ENCODE measurements at regions not wholly inside any gene's neighbourhood (a gene's known extent, or its start where the extent isn't known, plus 50 kb on each side); places are given as distances from the start of the nearest gene placed in this dataset.
A peak's percentile ranks its signal among the peaks of the same experiment; 100 is the strongest.

DNA sequence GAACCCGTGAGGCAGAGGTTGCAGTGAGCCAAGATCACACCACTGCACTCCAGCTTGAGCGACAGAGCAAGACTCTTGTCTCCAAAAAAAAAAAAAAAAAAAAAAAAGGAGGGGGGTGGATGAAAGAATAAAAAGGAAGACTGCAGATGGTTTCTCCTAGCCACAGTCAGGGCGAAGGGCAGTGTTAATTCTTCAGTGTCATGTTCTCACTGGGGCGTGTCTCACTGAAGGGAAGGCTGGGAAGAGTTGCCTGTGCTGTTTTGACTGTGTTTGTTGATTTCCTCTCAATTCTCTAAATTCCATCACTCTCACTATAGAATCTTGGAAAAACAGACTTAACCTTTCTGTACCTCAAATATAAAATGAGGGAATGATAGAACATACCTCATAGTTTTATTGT, 71.6 kb upstream of the DHX15 start:
- no peak overlapping the region for H3K4me3 Mint-ChIP-seq (ENCODE audit: unreplicated experiment)
- intact Hi-C loops (cut with micrococcal nuclease): no loop called here
- ChIA-PET POLR2A (no interaction called here), CTCF (no interaction called here)
- H3K36me3 Mint-ChIP-seq (ENCODE audit: insufficient read depth, unreplicated experiment): no peaks in the 10 kb centered on the region
- TF ChIP-seq, protein P1, sequence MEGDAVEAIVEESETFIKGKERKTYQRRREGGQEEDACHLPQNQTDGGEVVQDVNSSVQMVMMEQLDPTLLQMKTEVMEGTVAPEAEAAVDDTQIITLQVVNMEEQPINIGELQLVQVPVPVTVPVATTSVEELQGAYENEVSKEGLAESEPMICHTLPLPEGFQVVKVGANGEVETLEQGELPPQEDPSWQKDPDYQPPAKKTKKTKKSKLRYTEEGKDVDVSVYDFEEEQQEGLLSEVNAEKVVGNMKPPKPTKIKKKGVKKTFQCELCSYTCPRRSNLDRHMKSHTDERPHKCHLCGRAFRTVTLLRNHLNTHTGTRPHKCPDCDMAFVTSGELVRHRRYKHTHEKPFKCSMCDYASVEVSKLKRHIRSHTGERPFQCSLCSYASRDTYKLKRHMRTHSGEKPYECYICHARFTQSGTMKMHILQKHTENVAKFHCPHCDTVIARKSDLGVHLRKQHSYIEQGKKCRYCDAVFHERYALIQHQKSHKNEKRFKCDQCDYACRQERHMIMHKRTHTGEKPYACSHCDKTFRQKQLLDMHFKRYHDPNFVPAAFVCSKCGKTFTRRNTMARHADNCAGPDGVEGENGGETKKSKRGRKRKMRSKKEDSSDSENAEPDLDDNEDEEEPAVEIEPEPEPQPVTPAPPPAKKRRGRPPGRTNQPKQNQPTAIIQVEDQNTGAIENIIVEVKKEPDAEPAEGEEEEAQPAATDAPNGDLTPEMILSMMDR (IDR thresholded peaks at IDR 0.05; ENCODE audit: unreplicated experiment): no peak
- H3K9me3 Mint-ChIP-seq (ENCODE audit: unreplicated experiment): no peaks in the 10 kb centered on the region
- no TSS peak for BruUV-seq (replicated peaks)
- no peaks in the 10 kb centered on the region for H3K27me3 Mint-ChIP-seq (ENCODE audit: insufficient read depth, unreplicated experiment)
- peaks cover 20% of the 10 kb centered on the region for H3K4me1 Mint-ChIP-seq (ENCODE audit: insufficient read depth, unreplicated experiment)
- no peak for DNase-seq (ENCODE audit: unreplicated experiment)
- no peak overlapping the region for H3K27ac Mint-ChIP-seq (ENCODE audit: low read depth, unreplicated experiment)

DNA sequence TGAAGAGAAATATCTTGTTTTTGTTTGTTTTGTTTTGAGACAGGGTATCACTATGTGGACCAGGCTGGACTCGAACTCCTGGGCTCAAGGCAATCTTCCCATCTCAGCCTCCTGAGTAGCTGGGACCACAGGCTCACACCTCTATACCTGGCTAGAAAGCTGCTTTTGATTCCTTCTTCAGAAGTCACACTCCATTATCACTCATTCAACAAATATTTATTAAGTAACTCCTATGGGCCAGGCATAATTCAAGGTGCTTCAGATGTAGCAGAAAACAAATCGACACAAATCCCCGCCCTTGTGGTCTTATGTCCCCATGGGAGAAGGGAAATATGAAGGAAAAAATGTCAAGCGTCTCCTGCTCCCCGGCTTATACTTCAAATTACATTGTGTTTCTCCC, 72.6 kb upstream of the DHX15 start:
- BruUV-seq (replicated peaks): no TSS peak
- no peak overlapping the region for H3K27ac Mint-ChIP-seq (ENCODE audit: low read depth, unreplicated experiment)
- TF ChIP-seq, protein P1 (IDR thresholded peaks at IDR 0.05; ENCODE audit: unreplicated experiment): no peak
- ChIA-PET CTCF (interaction anchor here (0.6 to 1.0 kb wide), 5 partner anchors 21 to 317 kb away, joined by 3 to 4 read pairs (median 3); no protein-coding TSS in a partner anchor), POLR2A (interaction anchor here (0.7 kb wide), 1 partner anchor 8 kb away, joined by 4 read pairs; no protein-coding TSS in a partner anchor)
- no peaks in the 10 kb centered on the region for H3K9me3 Mint-ChIP-seq (ENCODE audit: unreplicated experiment)
- H3K4me1 Mint-ChIP-seq (ENCODE audit: insufficient read depth, unreplicated experiment): peaks cover 20% of the 10 kb centered on the region
- no peaks in the 10 kb centered on the region for H3K36me3 Mint-ChIP-seq (ENCODE audit: insufficient read depth, unreplicated experiment)
- DNase-seq (ENCODE audit: unreplicated experiment): no peak
- no peak overlapping the region for H3K4me3 Mint-ChIP-seq (ENCODE audit: unreplicated experiment)
- H3K27me3 Mint-ChIP-seq (ENCODE audit: insufficient read depth, unreplicated experiment): no peaks in the 10 kb centered on the region
- intact Hi-C loops (cut with micrococcal nuclease): no loop called here

DNA sequence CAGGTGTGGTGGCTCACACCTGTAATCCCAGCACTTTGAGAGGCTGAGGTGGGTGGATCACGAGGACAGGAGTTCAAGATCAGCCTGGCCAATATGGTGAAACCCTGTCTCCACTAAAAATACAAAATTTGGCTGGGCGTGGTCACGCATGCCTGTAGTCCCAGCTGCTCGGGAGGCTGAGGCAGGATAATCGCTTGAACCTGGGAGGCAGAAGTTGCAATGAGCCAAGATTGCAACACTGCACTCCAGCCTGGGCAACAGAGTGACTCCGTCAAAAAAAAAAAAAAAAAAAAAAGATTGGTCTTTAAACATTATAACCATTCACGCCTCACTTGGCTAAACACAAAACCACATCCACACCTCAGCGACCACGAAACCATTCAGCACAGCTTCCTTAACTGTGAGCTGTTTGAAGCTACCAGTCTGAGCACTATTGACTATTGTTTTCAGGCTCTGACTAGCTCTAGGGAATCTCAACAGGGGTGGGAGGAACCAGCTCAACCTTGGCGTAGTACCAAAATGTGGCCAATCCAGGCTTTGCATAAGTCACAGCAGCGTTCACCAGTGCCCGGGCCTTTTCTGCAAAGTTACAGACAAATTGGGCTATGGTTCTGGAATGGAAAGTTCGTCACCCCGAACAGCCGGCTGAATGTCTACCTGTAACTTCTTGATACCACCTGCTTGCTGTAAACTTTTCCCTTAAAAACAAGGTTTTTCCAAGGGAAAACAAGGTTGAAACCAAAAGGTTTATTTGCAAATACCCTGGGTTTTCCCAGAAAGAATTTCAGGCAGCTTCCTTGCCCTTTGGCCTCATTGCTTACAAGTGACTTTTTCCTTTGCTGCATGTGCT, 73.6 kb upstream of the DHX15 start:
- H3K27ac Mint-ChIP-seq (ENCODE audit: low read depth, unreplicated experiment): peak overlapping the region; percentile 67
- no peaks in the 10 kb centered on the region for H3K36me3 Mint-ChIP-seq (ENCODE audit: insufficient read depth, unreplicated experiment)
- peaks cover 10% of the 10 kb centered on the region for H3K27me3 Mint-ChIP-seq (ENCODE audit: insufficient read depth, unreplicated experiment)
- ChIA-PET POLR2A (interaction anchor here (0.7 to 1.8 kb wide), 4 partner anchors 9 to 106 kb away, joined by 3 to 7 read pairs (median 4); partner anchors contain the start of gene DHX15), CTCF (interaction anchor here (0.5 to 1.3 kb wide), 4 partner anchors 55 to 322 kb away, joined by 3 to 4 read pairs (median 4); no protein-coding TSS in a partner anchor)
- no TSS peak for BruUV-seq (replicated peaks)
- DNase-seq (ENCODE audit: unreplicated experiment): peak; percentile 94
- TF ChIP-seq, protein P1 (IDR thresholded peaks at IDR 0.05; ENCODE audit: unreplicated experiment): no peak
- peak overlapping the region; percentile 20 for H3K4me3 Mint-ChIP-seq (ENCODE audit: unreplicated experiment)
- intact Hi-C loops (cut with micrococcal nuclease): loop anchor here (1.0 kb wide), 1 partner anchor 74 kb away; the partner anchor contains the start of gene DHX15
- peaks cover 20% of the 10 kb centered on the region for H3K4me1 Mint-ChIP-seq (ENCODE audit: insufficient read depth, unreplicated experiment)
- H3K9me3 Mint-ChIP-seq (ENCODE audit: unreplicated experiment): no peaks in the 10 kb centered on the region

DNA sequence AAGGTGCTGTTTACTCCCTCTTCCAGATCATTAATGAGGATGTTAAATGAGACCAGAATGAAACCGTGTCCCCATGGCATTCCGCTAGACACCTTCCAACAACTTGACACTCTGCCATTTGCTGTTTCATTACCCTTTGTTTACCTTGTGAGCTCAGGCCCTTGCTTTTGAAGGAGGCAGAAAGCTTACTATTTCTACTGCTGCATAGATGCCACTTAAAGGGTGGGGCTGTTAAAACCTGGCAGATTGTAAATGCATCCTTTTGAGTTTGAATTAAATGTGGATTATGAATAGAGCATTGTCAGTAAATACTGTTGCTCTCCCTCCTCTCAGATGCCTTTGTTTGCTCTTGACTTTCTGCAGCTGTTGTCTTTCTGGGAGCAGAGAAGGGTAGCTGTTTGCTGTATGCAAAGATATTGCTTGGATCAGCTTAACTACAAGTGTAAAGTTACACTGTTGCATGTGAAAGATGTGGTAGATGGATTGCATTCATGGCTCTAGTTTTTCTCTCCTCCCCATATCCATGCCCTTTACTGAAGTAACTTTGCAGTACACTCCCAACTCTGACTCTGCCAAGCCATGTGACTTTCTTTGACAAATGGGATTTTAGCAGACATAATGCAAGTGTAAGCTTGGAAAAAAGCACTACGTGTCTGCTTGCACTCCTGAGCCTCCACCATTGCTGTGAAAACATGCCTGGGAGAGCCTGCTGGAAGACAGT, 75.0 kb upstream of the DHX15 start:
- Mint-ChIP-seq H3K4me1 (ENCODE audit: insufficient read depth, unreplicated experiment) (peaks cover 20% of the 10 kb centered on the region), H3K4me3 (ENCODE audit: unreplicated experiment) (no peak overlapping the region), H3K36me3 (ENCODE audit: insufficient read depth, unreplicated experiment) (no peaks in the 10 kb centered on the region), H3K27me3 (ENCODE audit: insufficient read depth, unreplicated experiment) (peaks cover 12% of the 10 kb centered on the region), H3K27ac (ENCODE audit: low read depth, unreplicated experiment) (no peak overlapping the region), H3K9me3 (ENCODE audit: unreplicated experiment) (no peaks in the 10 kb centered on the region)
- TF ChIP-seq, protein P1 (IDR thresholded peaks at IDR 0.05; ENCODE audit: unreplicated experiment): no peak
- BruUV-seq (replicated peaks): no TSS peak
- intact Hi-C loops (cut with micrococcal nuclease): no loop called here
- ChIA-PET CTCF (interaction anchor here (0.5 to 1.2 kb wide), 2 partner anchors 93 to 135 kb away, joined by 4 to 7 read pairs; no protein-coding TSS in a partner anchor), POLR2A (no interaction called here)
- DNase-seq (ENCODE audit: unreplicated experiment): no peak
